KBM-7 (cell line): ENCODE measurements at regions not wholly inside any gene's neighbourhood (a gene's known extent, or its start where the extent isn't known, plus 50 kb on each side); places are given as distances from the start of the nearest gene placed in this dataset.

Source experiments
- DNase-seq: peaks from one replicate; pipeline ENCODE4 v3.0.0-alpha.2; 2015
- in situ Hi-C: fragments of 300-500 bp; cut with MboI; formaldehyde crosslinking; loops from 2 replicates; pipeline ENCODE4 v1.14.3; 2020; ENCODE audit warnings: low sequenced_read_pairs, low pct_unique_long_range_greater_than_20kb, mixed read lengths

- DNase-seq = no peak
- in situ Hi-C loops = loop anchor here (25.0 kb wide), 1 partner anchor 586 kb away; no protein-coding TSS in a partner anchor
Measured at GRCh38 chr3:153001210-153002078, 160.6 kb upstream of the RAP2B start.

GRCh38 chr3:153003441-153003840 is 158.6 kb upstream of the RAP2B start:
- in situ Hi-C loops = loop anchor here (25.0 kb wide), 1 partner anchor 584 kb away; no protein-coding TSS in a partner anchor
- no peak for DNase-seq

- no peak for DNase-seq
- in situ Hi-C loops = loop anchor here (25.0 kb wide), 1 partner anchor 583 kb away; no protein-coding TSS in a partner anchor
Measured at GRCh38 chr3:153003862-153004261, 158.2 kb upstream of the RAP2B start.

DNA sequence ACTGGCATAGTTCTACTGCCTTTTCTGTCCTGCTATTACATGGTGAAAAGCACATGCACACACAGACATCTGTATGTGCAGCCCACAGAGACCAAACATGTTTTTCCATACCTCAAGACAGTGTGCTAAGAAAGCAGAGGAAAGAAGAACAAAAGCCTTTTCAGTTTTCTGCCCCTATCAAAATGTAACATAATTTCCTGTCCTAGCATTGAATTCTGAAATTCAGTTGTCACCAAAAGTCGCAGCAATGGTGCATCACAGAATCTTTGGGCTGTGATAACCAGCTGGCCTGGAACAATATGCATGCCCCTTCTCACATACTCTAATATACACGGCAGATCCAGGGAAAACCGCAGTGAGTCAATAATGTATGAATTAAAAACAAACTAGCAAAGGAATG is 153.8 kb upstream of the RAP2B start:
- no peak for DNase-seq
- in situ Hi-C loops = loop anchor here (25.0 kb wide), 1 partner anchor 579 kb away; no protein-coding TSS in a partner anchor

GRCh38 chr3:153023896-153024295 is 138.1 kb upstream of the RAP2B start:
- DNase-seq = peak; percentile 58
- in situ Hi-C loops = loop anchor here (25.0 kb wide), 1 partner anchor 563 kb away; no protein-coding TSS in a partner anchor

- in situ Hi-C loops = no loop called here
- peak; percentile 38 for DNase-seq
Measured at GRCh38 chr3:153026026-153026425, 136.0 kb upstream of the RAP2B start.

DNA sequence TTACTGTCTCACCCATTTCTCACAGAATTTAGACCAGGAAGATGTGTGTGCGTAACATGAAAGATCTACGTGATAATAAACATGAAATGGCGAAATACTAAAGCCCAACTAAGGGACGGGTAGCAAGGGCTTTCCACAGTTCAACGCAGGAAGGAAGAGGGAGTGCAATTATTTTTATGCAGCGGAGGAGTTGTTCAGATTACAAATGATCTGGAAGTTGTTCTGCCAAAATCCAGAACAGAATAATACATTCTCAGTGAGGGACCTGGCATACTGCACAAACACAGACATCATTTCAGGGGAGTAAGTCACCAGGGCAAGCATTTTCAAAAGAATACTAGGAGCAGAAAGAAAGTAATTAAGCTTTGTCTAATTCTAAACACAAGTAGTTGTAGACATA is 133.6 kb upstream of the RAP2B start:
- in situ Hi-C loops = no loop called here

DNA sequence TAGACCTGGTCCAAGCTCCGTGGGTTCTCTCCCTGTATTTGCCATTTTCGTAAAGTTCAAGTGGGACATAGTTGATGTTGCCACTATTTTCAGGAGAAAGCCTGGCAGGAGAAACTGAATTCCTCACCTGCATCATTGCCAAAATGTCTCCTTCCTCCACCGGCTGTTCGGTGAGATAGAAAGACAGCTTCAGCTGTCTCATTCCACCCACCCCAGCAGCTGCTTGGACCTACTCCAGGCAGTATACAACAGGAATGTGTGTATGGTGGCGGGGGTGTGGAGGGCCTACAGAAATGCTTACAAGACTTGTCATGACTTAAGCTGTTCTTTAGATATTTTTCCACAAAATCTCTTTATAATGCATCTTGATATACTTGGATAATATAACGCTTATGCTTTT is 132.7 kb upstream of the RAP2B start:
- in situ Hi-C loops = no loop called here
- no peak for DNase-seq

More for the DNA sequence above, 133.6 kb upstream of the RAP2B start:
- DNase-seq = peak; percentile 55

DNA sequence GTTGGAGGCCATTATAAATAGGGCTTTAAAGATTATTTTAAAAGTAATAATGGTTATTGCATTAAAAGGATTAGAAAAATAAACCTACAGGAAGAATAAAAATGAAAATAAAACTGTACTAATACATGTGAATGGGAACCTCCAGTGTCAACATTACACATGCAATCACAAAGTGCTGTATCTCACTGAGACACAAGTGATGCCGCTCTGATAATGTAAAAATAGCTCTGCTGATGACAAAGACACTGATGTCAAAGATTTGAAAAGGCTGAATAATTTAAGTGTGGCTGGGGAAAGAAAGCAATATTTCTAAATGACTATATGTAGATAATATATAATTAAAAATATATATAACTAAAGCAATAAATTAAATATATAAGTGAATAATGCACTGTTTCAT is 129.1 kb upstream of the RAP2B start:
- no peak for DNase-seq
- in situ Hi-C loops = no loop called here

DNA sequence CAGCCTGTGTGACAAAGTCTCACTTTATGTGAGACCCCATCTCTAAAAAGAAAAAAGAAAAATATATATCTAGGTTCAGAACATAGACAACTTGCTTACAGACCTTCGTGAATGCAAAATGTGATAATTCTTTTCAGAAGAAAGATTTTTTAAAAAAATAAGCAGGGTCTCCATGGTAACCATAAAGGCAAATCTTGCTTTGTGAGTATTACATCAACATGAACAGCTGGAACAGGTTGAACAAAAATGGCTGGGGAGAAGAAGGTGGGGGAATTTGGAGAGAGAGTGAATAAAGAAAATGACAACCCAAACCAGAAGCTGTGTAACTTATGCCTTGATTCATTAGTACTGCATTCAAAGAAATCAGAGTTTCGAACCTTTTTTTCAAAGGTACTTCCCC is 125.2 kb upstream of the RAP2B start:
- DNase-seq = no peak
- in situ Hi-C loops = no loop called here

GRCh38 chr3:153038367-153038766 is 123.7 kb upstream of the RAP2B start:
- no peak for DNase-seq
- in situ Hi-C loops = no loop called here

DNA sequence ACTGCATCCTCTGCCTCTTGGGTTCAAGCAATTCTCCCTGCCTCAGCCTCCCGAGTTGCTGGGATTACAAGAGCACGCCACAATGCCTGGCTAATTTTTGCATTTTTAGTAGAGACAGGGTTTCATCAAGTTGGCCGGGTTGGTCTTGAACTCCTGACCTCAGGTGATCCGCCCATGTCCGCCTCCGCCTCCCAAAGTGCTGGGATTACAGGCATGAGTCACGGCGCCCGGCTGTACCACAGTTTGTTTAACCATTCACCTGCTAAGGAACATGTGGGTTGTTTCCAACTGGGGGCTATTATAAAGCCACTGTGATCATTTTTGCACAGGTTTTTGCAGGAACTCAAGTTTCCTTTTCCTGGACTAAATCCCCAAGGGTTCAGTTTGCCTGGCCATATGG is 123.2 kb upstream of the RAP2B start:
- in situ Hi-C loops = no loop called here

GRCh38 chr3:153041181-153041580 is 120.8 kb upstream of the RAP2B start:
- in situ Hi-C loops = no loop called here

More for the DNA sequence above, 123.2 kb upstream of the RAP2B start:
- no peak for DNase-seq

DNA sequence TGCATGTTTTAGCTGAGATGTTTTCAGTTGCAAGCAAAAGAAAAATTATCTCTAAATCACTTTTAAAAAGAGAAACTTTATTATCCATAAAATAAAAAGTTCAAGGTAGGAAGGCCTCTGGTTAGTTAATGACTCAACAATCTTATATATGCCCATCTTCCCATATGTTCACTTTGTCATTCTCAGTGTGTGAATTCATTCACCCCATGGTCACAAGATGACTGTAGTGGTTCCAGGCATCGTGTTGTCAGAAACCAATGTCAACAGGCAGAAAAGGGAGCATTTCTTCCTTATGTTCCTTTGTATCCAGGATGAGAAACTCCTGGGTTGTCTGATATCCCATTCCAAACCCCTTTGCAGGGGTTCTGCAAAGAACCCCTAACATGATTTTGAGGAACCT is 119.9 kb upstream of the RAP2B start:
- DNase-seq = no peak
- in situ Hi-C loops = no loop called here

More at GRCh38 chr3:153041181-153041580, 120.8 kb upstream of the RAP2B start:
- no peak for DNase-seq

GRCh38 chr3:153043729-153044328 is 118.2 kb upstream of the RAP2B start:
- in situ Hi-C loops = no loop called here
- DNase-seq = no peak

DNA sequence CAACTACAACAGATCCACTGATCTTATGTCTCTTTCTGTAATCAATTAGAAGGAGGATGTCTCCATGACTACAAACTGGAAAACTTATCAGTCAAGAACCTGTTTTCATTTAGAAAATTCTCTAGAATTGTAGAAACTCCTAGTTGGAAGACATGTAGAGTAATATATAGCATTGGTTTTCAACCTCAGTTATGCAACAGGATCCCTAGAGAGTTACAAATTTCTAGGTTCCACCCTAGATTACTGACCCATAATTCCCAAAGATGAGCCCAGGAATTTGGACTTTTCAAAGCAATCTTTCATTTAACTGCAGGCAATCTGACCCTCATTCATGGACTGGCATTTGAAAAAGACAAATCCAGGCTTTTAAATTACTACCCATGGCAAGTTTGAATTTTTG is 116.9 kb upstream of the RAP2B start:
- in situ Hi-C loops = no loop called here
- DNase-seq = no peak

DNA sequence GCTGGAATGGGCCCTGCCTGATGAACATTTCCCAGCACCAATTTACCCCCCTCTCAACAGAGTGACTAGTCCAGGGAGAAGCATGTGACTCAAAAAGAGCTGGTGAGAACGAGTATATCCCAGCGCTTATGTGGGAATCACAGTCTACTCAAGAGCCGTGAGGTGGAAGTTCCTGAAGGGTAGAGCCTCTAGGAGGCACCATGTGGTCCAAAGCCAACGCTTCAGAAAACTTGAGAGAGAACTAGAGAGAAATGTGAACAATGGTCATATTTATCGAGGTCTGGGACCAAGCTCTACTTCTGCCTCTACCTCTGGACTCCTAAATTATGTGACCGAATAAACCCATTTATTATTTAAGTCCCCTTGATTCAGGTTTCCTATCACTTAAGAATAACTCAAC is 111.0 kb upstream of the RAP2B start:
- DNase-seq = no peak
- in situ Hi-C loops = no loop called here

DNA sequence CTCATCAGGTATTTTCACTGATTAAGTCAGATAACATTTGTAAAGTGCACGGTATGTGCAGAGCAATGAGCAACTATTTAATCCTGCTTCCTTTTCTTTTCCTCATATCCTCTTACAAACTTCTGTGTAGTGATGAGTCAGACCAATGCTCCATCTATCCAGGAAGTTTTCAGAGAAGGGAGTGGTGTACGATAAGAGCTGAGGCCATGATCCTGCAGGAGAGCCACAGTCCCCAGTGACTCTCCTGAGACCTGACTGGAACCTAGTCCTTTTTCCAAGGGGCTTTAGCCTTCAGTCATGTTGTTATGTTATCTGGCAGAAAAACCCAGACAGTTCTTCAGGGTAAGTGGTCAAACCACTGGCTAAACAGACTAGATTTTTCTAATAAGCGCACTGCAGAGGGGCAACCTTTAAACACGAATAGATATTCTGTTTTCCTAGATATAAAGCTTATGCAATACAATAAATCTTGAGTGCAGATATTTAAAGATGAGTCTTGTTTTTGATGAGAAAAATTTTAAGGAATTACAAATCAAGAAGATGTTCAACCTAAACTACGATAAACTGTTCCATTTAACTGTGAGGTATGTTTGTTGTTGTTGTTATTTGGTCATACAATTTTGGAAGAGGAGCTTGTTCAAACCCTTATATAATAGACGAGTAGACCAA is 110.5 kb upstream of the RAP2B start:
- no peak for DNase-seq
- in situ Hi-C loops = no loop called here

DNA sequence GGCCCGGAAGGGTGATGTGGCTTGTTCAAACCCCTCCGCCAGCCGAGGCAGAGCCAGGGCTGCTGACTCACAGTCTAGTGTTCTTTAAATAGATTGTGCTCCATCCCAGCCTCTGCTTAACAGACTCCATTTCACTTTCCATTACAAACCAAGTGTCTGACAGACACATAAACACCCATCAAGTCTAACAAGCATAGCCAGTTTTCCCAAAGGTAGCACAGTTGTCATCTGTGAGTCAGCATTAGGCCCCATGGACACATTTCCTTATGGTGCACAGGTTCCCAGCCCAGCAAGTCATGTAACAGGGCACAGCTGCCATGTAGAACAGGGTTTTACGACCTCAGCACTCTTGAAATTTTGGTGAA is 109.9 kb upstream of the RAP2B start:
- in situ Hi-C loops = no loop called here
- DNase-seq = peak; percentile 53

- no peak for DNase-seq
- in situ Hi-C loops = no loop called here
Measured at GRCh38 chr3:153055217-153055616, 106.8 kb upstream of the RAP2B start.
